ENCODE measurements at regions not wholly inside any gene's neighbourhood (a gene's known extent, or its start where the extent isn't known, plus 50 kb on each side); places are given as distances from the start of the nearest gene placed in this dataset.

GRCh38 chr14:21964180-21964579 is 290.6 kb upstream of the OR4E1 start:
- TF ChIP-seq CTCF (conservative IDR thresholded peaks at IDR 0.05) (no peak), EZH2 (IDR thresholded peaks at IDR 0.05; ENCODE audit: low read depth) (no peak)

All from PC-9 (cell line).